H9 (cell line): ENCODE measurements at regions not wholly inside any gene's neighbourhood (a gene's known extent, or its start where the extent isn't known, plus 50 kb on each side); places are given as distances from the start of the nearest gene placed in this dataset.

Source experiments
- DNase-seq: peaks from one replicate; pipeline ENCODE4 v3.0.0-alpha.2; 2017
- H2AFZ ChIP-seq: one replicate; pipeline ENCODE4 v1.6.1; 2013; ENCODE audit warnings: mild to moderate bottlenecking, low read length, control low read depth, moderate library complexity
- H2AK5ac ChIP-seq: 2 replicates; pipeline ENCODE4 v1.6.1; 2013; ENCODE audit warnings: low read length, control low read depth, mixed read lengths; ENCODE audit not compliant: insufficient read length
- H2BK120ac ChIP-seq: one replicate; pipeline ENCODE4 v1.6.1; 2013; ENCODE audit warnings: low read depth, mild to moderate bottlenecking, low read length, control low read depth, inconsistent platforms; ENCODE audit not compliant: poor library complexity, severe bottlenecking
- H2BK12ac ChIP-seq: 2 replicates; pipeline ENCODE4 v1.6.1; 2013; ENCODE audit warnings: low read length, control low read depth, mixed read lengths, low read depth; ENCODE audit not compliant: insufficient read length
- H2BK15ac ChIP-seq: 2 replicates; pipeline ENCODE4 v1.6.1; 2013; ENCODE audit warnings: low read depth, low read length, control low read depth
- H2BK20ac ChIP-seq: one replicate; pipeline ENCODE4 v1.6.1; 2013; ENCODE audit warnings: low read depth, mild to moderate bottlenecking, low read length, control low read depth, inconsistent platforms; ENCODE audit not compliant: poor library complexity, severe bottlenecking
- H2BK5ac ChIP-seq: 2 replicates; pipeline ENCODE4 v1.6.1; 2013; ENCODE audit warnings: low read length, control low read depth, mixed read lengths; ENCODE audit not compliant: insufficient read length
- H3K14ac ChIP-seq: 2 replicates; pipeline ENCODE4 v1.6.1; 2013; ENCODE audit warnings: low read length, control low read depth; ENCODE audit not compliant: insufficient read depth
- H3K18ac ChIP-seq: 2 replicates; pipeline ENCODE4 v1.6.1; 2013; ENCODE audit warnings: low read depth, mild to moderate bottlenecking, mixed read lengths, low read length, control low read depth; ENCODE audit not compliant: insufficient read length
- H3K23ac ChIP-seq: 2 replicates; pipeline ENCODE4 v1.6.1; 2013; ENCODE audit warnings: low read length, control low read depth, mixed read lengths, low read depth; ENCODE audit not compliant: insufficient read length
- H3K23me2 ChIP-seq: 2 replicates; pipeline ENCODE4 v1.6.1; 2013; ENCODE audit warnings: low read depth, mild to moderate bottlenecking, mixed read lengths, low read length, control low read depth; ENCODE audit not compliant: insufficient read length, poor library complexity, severe bottlenecking
- H3K27ac ChIP-seq: 2 replicates; pipeline ENCODE4 v1.5.1; 2013; ENCODE audit warnings: low read length, control low read depth, mixed read lengths, low read depth; ENCODE audit not compliant: insufficient read length
- H3K27me3 ChIP-seq: 2 replicates; pipeline ENCODE4 v1.6.1; 2013; ENCODE audit warnings: low read length, control low read depth, inconsistent platforms; ENCODE audit not compliant: insufficient read depth
- H3K4ac ChIP-seq: 2 replicates; pipeline ENCODE4 v1.6.1; 2013; ENCODE audit warnings: low read depth, mild to moderate bottlenecking, control low read depth, inconsistent platforms, low read length, moderate library complexity
- H3K4me1 ChIP-seq: 2 replicates; pipeline ENCODE4 v1.6.1; 2013; ENCODE audit warnings: low read length, control low read depth, inconsistent platforms; ENCODE audit not compliant: insufficient read depth
- H3K4me2 ChIP-seq: 2 replicates; pipeline ENCODE4 v1.6.1; 2013; ENCODE audit warnings: low read length, control low read depth, mixed read lengths; ENCODE audit not compliant: insufficient read length, insufficient read depth
- H3K56ac ChIP-seq: 2 replicates; pipeline ENCODE4 v1.6.1; 2013; ENCODE audit warnings: low read depth, mild to moderate bottlenecking, mixed read lengths, low read length, control low read depth; ENCODE audit not compliant: insufficient read length
- H3K79me1 ChIP-seq: 2 replicates; pipeline ENCODE4 v1.6.1; 2013; ENCODE audit warnings: low read depth, mild to moderate bottlenecking, moderate library complexity, low read length, control low read depth, inconsistent platforms; ENCODE audit not compliant: insufficient read depth, poor library complexity, severe bottlenecking
- H3K79me2 ChIP-seq: 2 replicates; pipeline ENCODE4 v1.6.1; 2013; ENCODE audit warnings: low read length, control low read depth, inconsistent platforms; ENCODE audit not compliant: insufficient read depth
- H3K9ac ChIP-seq: 2 replicates; pipeline ENCODE4 v1.6.1; 2013; ENCODE audit warnings: low read length, control low read depth, mixed read lengths; ENCODE audit not compliant: insufficient read length; ENCODE audit errors: extremely low read depth
- H3K9me3 ChIP-seq: one replicate; pipeline ENCODE4 v1.6.1; 2013; ENCODE audit warnings: low read depth, low read length, inconsistent platforms; ENCODE audit not compliant: control insufficient read depth
- H3T11ph ChIP-seq: one replicate; pipeline ENCODE4 v1.6.1; 2013; ENCODE audit warnings: mild to moderate bottlenecking, low read length, control low read depth, inconsistent platforms
- H4K20me1 ChIP-seq: one replicate; pipeline ENCODE4 v1.6.1; 2013; ENCODE audit not compliant: control insufficient read depth, insufficient read length, insufficient read depth
- H4K5ac ChIP-seq: 2 replicates; pipeline ENCODE4 v1.6.1; 2013; ENCODE audit warnings: low read depth, mild to moderate bottlenecking, mixed read lengths, low read length, control low read depth; ENCODE audit not compliant: insufficient read length
- H4K8ac ChIP-seq: replicated peaks from 2 replicates; pipeline ENCODE4 v1.6.1; 2013; ENCODE audit warnings: low read length, control low read depth, mixed read lengths, low read depth; ENCODE audit not compliant: insufficient read length
- H4K91ac ChIP-seq: 2 replicates; pipeline ENCODE4 v1.6.1; 2013; ENCODE audit warnings: low read depth, mild to moderate bottlenecking, moderate library complexity, mixed read lengths, low read length, control low read depth; ENCODE audit not compliant: insufficient read length
- H3K27ac Mint-ChIP-seq, 3 experiments: 2 replicates in 2 of 3; 3 replicates in 1 of 3; pipeline ENCODE4 v1.8.0; 2020 to 2021; ENCODE audit warnings: mixed read lengths in 3 of 3, mild to moderate bottlenecking in 1 of 3, moderate library complexity in 1 of 3
- H3K27me3 Mint-ChIP-seq: 2 replicates; pipeline ENCODE4 v1.8.0; 2021; ENCODE audit warnings: low read depth, mild to moderate bottlenecking, moderate library complexity, mixed read lengths
- H3K36me3 Mint-ChIP-seq, 3 experiments: 2 replicates in 2 of 3; 3 replicates in 1 of 3; pipeline ENCODE4 v1.8.0; 2020 to 2021; ENCODE audit warnings: low read depth in 3 of 3, mixed read lengths in 3 of 3; ENCODE audit not compliant: insufficient read depth in 1 of 3
- H3K4me1 Mint-ChIP-seq, 2 experiments: 2 replicates each; pipeline ENCODE4 v1.8.0; 2020; ENCODE audit warnings: mixed read lengths in 2 of 2
- H3K4me3 Mint-ChIP-seq, 2 experiments: 2 replicates in 1 of 2; 3 replicates in 1 of 2; pipeline ENCODE4 v1.8.0; 2020 to 2021; ENCODE audit warnings: mild to moderate bottlenecking in 2 of 2, mixed read lengths in 2 of 2, moderate library complexity in 1 of 2
- H3K9me3 Mint-ChIP-seq, 2 experiments: 2 replicates in 1 of 2; 3 replicates in 1 of 2; pipeline ENCODE4 v1.8.0; 2020; ENCODE audit warnings: mild to moderate bottlenecking in 2 of 2, mixed read lengths in 2 of 2, moderate library complexity in 1 of 2
- WGBS: extraction: QIAGEN DNeasy Blood & Tissue Kit; methylation state at CpG from one replicate; pipeline ENCODE4 v1.1.7; 2013; ENCODE audit warnings: missing lambda C conversion rate, low lambda C conversion rate, mixed read lengths; ENCODE audit not compliant: insufficient read length; ENCODE audit errors: extremely low coverage; 5-methylcytosine and 5-hydroxymethylcytosine counted together
- TF ChIP-seq, protein P1 (sequence below): fragments of 200-600 bp; sonication (generic); conservative IDR thresholded peaks from 3 replicates; pipeline ENCODE4 v1.8.0; 2021; ENCODE audit warnings: antibody characterized with exemption, mild to moderate bottlenecking

DNA sequence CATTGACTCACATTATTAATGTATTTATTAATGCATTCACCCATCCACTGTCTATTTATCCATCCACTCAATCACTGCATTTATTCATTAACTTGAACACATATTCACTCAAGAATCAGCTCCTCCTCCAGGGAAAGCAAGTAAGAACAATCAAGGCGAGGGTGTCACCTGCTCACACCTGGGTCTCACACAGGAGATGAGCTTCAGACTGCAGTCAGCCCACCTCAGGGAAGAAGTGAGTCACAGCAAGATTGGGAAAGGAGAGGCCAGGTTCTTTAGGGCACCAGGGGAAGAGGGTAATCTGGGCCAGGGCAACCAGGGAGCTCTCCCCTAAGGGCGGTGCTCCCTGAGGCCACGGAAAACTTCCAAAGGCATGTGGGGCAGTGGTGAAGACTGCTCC is 367.3 kb downstream of the BCL11B start:
- no peak overlapping the region for H3K23ac ChIP-seq
- no peak overlapping the region for H3K4me2 ChIP-seq
- H3K14ac ChIP-seq = no peak overlapping the region
- no peak overlapping the region for H3K27ac ChIP-seq
- Mint-ChIP-seq H3K36me3 (no peaks in the 10 kb centered on the region; a peak in 1 of 7 replicates), H3K4me1 (peaks cover 35 to 37% of the 10 kb centered on the region in 2 experiments), H3K9me3 (no peaks in the 10 kb centered on the region), H3K27ac (no peak overlapping the region), H3K27me3 (peaks cover 12% of the 10 kb centered on the region), H3K4me3 (no peak overlapping the region)
- no peak overlapping the region for H2BK120ac ChIP-seq
- no peak overlapping the region for H3K4ac ChIP-seq
- no peaks in the 10 kb centered on the region for H3K9me3 ChIP-seq
- H4K91ac ChIP-seq = no peak overlapping the region
- H2BK5ac ChIP-seq = no peak overlapping the region
- TF ChIP-seq, protein P1, sequence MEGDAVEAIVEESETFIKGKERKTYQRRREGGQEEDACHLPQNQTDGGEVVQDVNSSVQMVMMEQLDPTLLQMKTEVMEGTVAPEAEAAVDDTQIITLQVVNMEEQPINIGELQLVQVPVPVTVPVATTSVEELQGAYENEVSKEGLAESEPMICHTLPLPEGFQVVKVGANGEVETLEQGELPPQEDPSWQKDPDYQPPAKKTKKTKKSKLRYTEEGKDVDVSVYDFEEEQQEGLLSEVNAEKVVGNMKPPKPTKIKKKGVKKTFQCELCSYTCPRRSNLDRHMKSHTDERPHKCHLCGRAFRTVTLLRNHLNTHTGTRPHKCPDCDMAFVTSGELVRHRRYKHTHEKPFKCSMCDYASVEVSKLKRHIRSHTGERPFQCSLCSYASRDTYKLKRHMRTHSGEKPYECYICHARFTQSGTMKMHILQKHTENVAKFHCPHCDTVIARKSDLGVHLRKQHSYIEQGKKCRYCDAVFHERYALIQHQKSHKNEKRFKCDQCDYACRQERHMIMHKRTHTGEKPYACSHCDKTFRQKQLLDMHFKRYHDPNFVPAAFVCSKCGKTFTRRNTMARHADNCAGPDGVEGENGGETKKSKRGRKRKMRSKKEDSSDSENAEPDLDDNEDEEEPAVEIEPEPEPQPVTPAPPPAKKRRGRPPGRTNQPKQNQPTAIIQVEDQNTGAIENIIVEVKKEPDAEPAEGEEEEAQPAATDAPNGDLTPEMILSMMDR = no peak
- H3K4me1 ChIP-seq = peaks cover 8% of the 10 kb centered on the region; the same call in 1 of the 2 replicates
- H3K27me3 ChIP-seq = no peaks in the 10 kb centered on the region; the same call in 1 of the 2 replicates
- no peak overlapping the region for H3K56ac ChIP-seq
- no peak overlapping the region for H3K18ac ChIP-seq
- no peak overlapping the region for H4K8ac ChIP-seq
- no peaks in the 10 kb centered on the region for H3K79me2 ChIP-seq
- H2BK12ac ChIP-seq = no peak overlapping the region
- no peaks in the 10 kb centered on the region for H3K23me2 ChIP-seq
- no peak overlapping the region for H2AK5ac ChIP-seq
- no peak overlapping the region for H3T11ph ChIP-seq
- H2BK15ac ChIP-seq = no peak overlapping the region
- no peak overlapping the region for H3K9ac ChIP-seq
- WGBS = no CpG with 5 or more reads among the region's 3 CpGs
- no peak overlapping the region for H2BK20ac ChIP-seq
- no peak for DNase-seq
- H2AFZ ChIP-seq = no peak overlapping the region
- no peak overlapping the region for H4K5ac ChIP-seq
- H3K79me1 ChIP-seq = no peaks in the 10 kb centered on the region
- H4K20me1 ChIP-seq = no peaks in the 10 kb centered on the region
